Calu3 (cell line): ENCODE measurements at regions not wholly inside any gene's neighbourhood (a gene's known extent, or its start where the extent isn't known, plus 50 kb on each side); places are given as distances from the start of the nearest gene placed in this dataset.

Source experiments
- BruUV-seq: library from RNA; stranded (reverse); fragments of 400-500 nt; replicated peaks from 2 replicates; lab custom pipeline; 2021; lab: Mats Ljungman, UMichigan
- CTCF ChIA-PET: fragments of 300-600 bp; sonication (Branson Sonifier 250); formaldehyde crosslinking; loops from one replicate; lab custom pipeline; 2022; ENCODE audit warnings: antibody characterized with exemption; lab: Charles Lee
- DNase-seq: peaks from one replicate; pipeline ENCODE4 v3.0.0; 2022
- H3K27ac Mint-ChIP-seq: one replicate; pipeline ENCODE4 v1.8.0; 2022; ENCODE audit warnings: mixed read lengths; ENCODE audit not compliant: unreplicated experiment
- H3K27me3 Mint-ChIP-seq: one replicate; pipeline ENCODE4 v1.8.0; 2022; ENCODE audit warnings: mixed read lengths; ENCODE audit not compliant: unreplicated experiment
- H3K36me3 Mint-ChIP-seq: one replicate; pipeline ENCODE4 v1.8.0; 2022; ENCODE audit warnings: mild to moderate bottlenecking, moderate library complexity, mixed read lengths; ENCODE audit not compliant: insufficient read depth, unreplicated experiment
- H3K4me1 Mint-ChIP-seq: one replicate; pipeline ENCODE4 v1.8.0; 2022; ENCODE audit warnings: mild to moderate bottlenecking, low read depth, mixed read lengths; ENCODE audit not compliant: unreplicated experiment
- H3K4me3 Mint-ChIP-seq: one replicate; pipeline ENCODE4 v1.8.0; 2022; ENCODE audit warnings: mild to moderate bottlenecking, low read depth, moderate library complexity, mixed read lengths; ENCODE audit not compliant: unreplicated experiment
- H3K9me3 Mint-ChIP-seq: one replicate; pipeline ENCODE4 v1.8.0; 2022; ENCODE audit warnings: low read depth, mixed read lengths; ENCODE audit not compliant: unreplicated experiment
- intact Hi-C: fragments of 100-400 bp; cut with micrococcal nuclease; formaldehyde crosslinking; loops from one replicate; pipeline ENCODE4 v1.10.0; 2022; ENCODE audit not compliant: unreplicated experiment
- TF ChIP-seq, protein P1 (sequence below): fragments of 200-600 bp; IDR thresholded peaks from one replicate; pipeline ENCODE4 v1.8.0; 2022; ENCODE audit warnings: antibody characterized with exemption; ENCODE audit not compliant: unreplicated experiment

DNA sequence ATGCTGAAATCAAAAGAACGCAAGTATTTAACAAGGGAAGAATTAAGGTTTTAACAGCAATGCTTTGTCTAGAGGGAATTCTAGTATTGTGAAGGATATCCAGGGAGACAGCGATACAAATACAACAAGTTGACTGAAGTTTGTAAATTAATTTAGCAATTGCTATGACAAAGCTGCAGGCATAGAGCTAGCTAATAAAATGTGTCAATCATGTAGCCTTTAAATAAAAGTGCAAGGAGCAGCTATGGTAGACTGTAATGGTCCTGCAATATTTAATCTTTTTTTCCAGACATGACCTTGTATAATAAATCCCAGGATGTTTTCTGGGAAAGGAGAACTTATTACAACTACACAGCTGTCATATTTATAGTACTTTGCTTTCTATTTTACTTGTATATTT, 779.3 kb downstream of the SLITRK5 start:
- Mint-ChIP-seq H3K4me3 (no peak overlapping the region), H3K4me1 (no peaks in the 10 kb centered on the region), H3K9me3 (no peaks in the 10 kb centered on the region), H3K27ac (no peak overlapping the region), H3K27me3 (no peaks in the 10 kb centered on the region), H3K36me3 (no peaks in the 10 kb centered on the region)
- DNase-seq, result no peak
- CTCF ChIA-PET, result no interaction called here
- intact Hi-C loops, result no loop called here
- BruUV-seq, result no TSS peak
- TF ChIP-seq, protein P1, sequence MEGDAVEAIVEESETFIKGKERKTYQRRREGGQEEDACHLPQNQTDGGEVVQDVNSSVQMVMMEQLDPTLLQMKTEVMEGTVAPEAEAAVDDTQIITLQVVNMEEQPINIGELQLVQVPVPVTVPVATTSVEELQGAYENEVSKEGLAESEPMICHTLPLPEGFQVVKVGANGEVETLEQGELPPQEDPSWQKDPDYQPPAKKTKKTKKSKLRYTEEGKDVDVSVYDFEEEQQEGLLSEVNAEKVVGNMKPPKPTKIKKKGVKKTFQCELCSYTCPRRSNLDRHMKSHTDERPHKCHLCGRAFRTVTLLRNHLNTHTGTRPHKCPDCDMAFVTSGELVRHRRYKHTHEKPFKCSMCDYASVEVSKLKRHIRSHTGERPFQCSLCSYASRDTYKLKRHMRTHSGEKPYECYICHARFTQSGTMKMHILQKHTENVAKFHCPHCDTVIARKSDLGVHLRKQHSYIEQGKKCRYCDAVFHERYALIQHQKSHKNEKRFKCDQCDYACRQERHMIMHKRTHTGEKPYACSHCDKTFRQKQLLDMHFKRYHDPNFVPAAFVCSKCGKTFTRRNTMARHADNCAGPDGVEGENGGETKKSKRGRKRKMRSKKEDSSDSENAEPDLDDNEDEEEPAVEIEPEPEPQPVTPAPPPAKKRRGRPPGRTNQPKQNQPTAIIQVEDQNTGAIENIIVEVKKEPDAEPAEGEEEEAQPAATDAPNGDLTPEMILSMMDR, result no peak

DNA sequence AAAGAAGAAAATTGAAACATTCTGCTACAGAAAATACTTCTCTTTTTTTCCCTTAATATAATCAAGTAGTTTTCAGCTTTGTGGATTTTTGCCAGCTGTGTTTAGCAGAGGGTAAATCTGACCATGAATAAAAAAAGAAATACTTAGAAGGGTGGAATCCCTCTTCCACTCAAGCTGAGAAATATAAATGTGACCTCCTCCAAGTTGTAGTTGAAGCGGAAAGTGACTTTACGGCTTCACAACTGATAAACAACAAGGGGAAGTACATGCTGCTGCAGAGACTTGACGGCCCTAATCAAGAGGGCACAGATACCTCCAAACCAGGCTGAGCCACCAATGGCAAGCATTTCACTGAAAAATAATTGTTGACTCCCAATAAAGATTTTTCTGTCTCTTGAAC, 785.0 kb downstream of the SLITRK5 start:
- H3K27ac Mint-ChIP-seq, result no peak overlapping the region
- no TSS peak for BruUV-seq
- intact Hi-C loops, result no loop called here
- CTCF ChIA-PET, result no interaction called here
- no peaks in the 10 kb centered on the region for H3K27me3 Mint-ChIP-seq
- H3K4me3 Mint-ChIP-seq, result no peak overlapping the region
- no peak for DNase-seq
- TF ChIP-seq, protein P1, result no peak
- no peaks in the 10 kb centered on the region for H3K36me3 Mint-ChIP-seq
- H3K4me1 Mint-ChIP-seq, result no peaks in the 10 kb centered on the region
- H3K9me3 Mint-ChIP-seq, result no peaks in the 10 kb centered on the region

DNA sequence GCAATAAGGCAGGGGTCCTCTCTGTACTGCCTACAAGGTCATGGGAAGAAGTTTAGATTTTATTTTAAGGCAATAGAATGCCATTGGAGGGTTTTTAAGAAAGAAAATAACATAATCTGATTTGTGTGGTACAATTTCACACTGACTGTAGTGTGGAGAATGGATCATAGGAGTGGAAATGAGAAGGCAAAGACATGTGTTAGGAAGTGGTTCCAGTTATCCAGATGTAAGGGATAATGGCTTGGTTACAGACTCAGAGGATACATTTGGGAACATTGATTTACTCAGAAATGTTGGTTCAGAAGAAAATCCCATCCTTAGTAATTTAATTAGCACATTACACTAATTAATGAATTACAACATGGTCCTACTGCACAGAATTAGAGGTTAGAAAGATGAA, 788.2 kb downstream of the SLITRK5 start:
- Mint-ChIP-seq H3K27me3 (no peaks in the 10 kb centered on the region), H3K27ac (no peak overlapping the region), H3K4me3 (no peak overlapping the region), H3K9me3 (peaks cover 3% of the 10 kb centered on the region), H3K36me3 (no peaks in the 10 kb centered on the region), H3K4me1 (no peaks in the 10 kb centered on the region)
- BruUV-seq, result no TSS peak
- CTCF ChIA-PET, result no interaction called here
- intact Hi-C loops, result no loop called here
- TF ChIP-seq, protein P1, result no peak
- no peak for DNase-seq

DNA sequence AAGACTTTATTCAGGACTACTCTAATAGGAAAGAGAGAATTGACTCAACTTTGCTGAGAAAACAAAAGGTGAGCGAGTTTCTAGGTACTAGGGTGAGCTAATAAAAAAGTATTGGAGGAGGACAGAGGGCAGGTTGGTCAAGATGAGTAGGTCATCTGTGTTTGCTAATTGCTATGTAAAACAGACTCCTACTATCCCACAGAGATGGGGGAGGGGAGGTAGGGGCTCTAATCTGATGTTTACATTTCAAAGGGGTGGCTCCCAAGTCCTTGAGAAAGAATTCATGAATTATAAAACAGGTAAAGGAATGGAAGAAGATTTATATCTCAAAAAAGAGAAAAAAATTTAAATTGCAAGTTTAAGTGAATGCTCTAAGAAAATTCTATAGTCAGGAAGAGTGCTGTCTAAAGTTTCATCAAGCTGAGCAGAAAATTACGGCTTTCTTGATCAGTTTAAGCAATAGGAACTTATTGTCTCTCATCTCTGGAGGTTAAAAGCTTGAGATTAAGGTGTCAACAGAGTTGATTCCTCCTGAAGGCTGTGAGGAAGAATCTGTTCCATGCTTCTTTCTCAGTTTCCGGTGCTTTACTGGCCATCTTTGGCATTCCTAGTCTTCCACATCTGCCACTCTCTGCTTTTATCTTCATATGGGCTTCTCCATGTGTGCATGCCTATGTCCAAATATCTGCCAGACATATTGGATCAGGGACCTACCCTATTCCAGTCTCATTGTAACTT, 790.3 kb downstream of the SLITRK5 start:
- Mint-ChIP-seq H3K27ac (no peak overlapping the region), H3K4me1 (no peaks in the 10 kb centered on the region), H3K9me3 (peaks cover 3% of the 10 kb centered on the region), H3K4me3 (no peak overlapping the region), H3K36me3 (no peaks in the 10 kb centered on the region), H3K27me3 (no peaks in the 10 kb centered on the region)
- BruUV-seq, result no TSS peak
- intact Hi-C loops, result no loop called here
- CTCF ChIA-PET, result no interaction called here
- TF ChIP-seq, protein P1, result no peak
- no peak for DNase-seq
